ENCODE measurements at regions not wholly inside any gene's neighbourhood (a gene's known extent, or its start where the extent isn't known, plus 50 kb on each side); places are given as distances from the start of the nearest gene placed in this dataset.

GRCh38 chr13:104491916-104492315 is 1425.7 kb upstream of the SLC10A2 start:
- no peaks in the 10 kb centered on the region for H3K4me1 ChIP-seq
- no peak overlapping the region for H3K4me3 ChIP-seq
- H3K9me3 ChIP-seq: no peaks in the 10 kb centered on the region
- H3K36me3 ChIP-seq: no peaks in the 10 kb centered on the region
- H3K27me3 ChIP-seq: no peaks in the 10 kb centered on the region
- TF ChIP-seq POLR2A (IDR thresholded peaks at IDR 0.05; ENCODE audit: low read depth) (no peak), POLR2AphosphoS5 (IDR thresholded peaks at IDR 0.05) (no peak), EP300 (IDR thresholded peaks at IDR 0.05) (no peak), CTCF (IDR thresholded peaks at IDR 0.05) (no peak)
- WGBS: 67% methylated on average over 5 of the region's 5 CpGs
- intact Hi-C loops (cut with DNase I): no loop called here
- H3K27ac ChIP-seq (replicated peaks in 1 of 4): no peak overlapping the region
- DNase-seq (ENCODE audit: extremely low spot score): no peak

DNA sequence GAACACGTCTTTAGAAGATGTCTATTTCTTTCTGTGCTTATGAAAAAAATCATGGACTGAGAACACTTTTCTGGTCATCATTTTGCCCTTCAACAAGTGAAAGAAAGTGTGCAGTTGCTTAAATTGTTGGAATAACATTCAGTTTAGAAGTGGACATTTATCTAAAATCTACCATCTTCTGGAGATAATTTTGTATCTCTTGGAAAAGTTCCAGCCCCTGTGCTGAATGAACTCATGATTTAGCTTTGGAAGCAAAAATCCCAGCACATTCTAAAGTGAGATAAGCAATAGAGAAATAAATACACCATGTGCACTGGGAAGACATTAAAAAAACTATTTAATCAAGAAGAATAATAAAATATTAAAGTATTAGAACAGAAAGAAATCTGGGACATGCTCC is 1420.8 kb upstream of the SLC10A2 start:
- no peak overlapping the region for H3K4me3 ChIP-seq
- DNase-seq (ENCODE audit: extremely low spot score): no peak
- no peak overlapping the region for H3K27ac ChIP-seq (replicated peaks in 1 of 4)
- no peaks in the 10 kb centered on the region for H3K36me3 ChIP-seq
- no peak for TF ChIP-seq EP300 (IDR thresholded peaks at IDR 0.05)
- no peak for TF ChIP-seq POLR2AphosphoS5 (IDR thresholded peaks at IDR 0.05)
- no peak for TF ChIP-seq POLR2A (IDR thresholded peaks at IDR 0.05; ENCODE audit: low read depth)
- TF ChIP-seq CTCF (IDR thresholded peaks at IDR 0.05): no peak
- no peaks in the 10 kb centered on the region for H3K27me3 ChIP-seq
- 44% methylated on average over 1 of the region's 1 CpG for WGBS
- no peaks in the 10 kb centered on the region for H3K9me3 ChIP-seq
- intact Hi-C loops (cut with DNase I): no loop called here
- H3K4me1 ChIP-seq: no peaks in the 10 kb centered on the region

- TF ChIP-seq POLR2AphosphoS5 (IDR thresholded peaks at IDR 0.05) (no peak), EP300 (IDR thresholded peaks at IDR 0.05) (no peak), POLR2A (IDR thresholded peaks at IDR 0.05; ENCODE audit: low read depth) (no peak), CTCF (IDR thresholded peaks at IDR 0.05) (no peak)
- H3K36me3 ChIP-seq: no peaks in the 10 kb centered on the region
- no peaks in the 10 kb centered on the region for H3K27me3 ChIP-seq
- WGBS: 10% methylated on average over 1 of the region's 1 CpG
- no peaks in the 10 kb centered on the region for H3K9me3 ChIP-seq
- no peak for DNase-seq (ENCODE audit: extremely low spot score)
- H3K27ac ChIP-seq (replicated peaks in 1 of 4): no peak overlapping the region
- intact Hi-C loops (cut with DNase I): no loop called here
- H3K4me3 ChIP-seq: no peak overlapping the region
- no peaks in the 10 kb centered on the region for H3K4me1 ChIP-seq
Observed at GRCh38 chr13:104485571-104485970, 1419.4 kb upstream of the SLC10A2 start.

DNA sequence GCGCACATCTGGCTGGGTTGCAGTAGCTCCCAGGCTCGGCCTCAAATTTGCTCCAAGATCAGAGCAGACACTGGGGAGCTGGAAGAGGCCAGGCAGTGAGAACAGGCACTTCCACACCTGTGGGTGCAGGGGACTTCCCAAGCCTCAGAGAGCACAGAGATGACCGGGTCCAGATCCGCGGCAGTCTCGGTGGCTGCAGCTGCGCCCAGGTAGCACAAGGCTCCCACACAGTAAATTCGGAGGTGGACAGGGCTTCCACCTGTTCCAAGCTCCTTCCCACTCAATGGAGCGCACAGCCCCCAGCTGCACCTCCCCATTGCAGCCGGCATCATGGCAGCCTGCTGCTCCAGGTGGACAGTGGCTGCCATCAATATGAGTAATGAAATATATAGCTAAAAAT is 1417.4 kb upstream of the SLC10A2 start:
- Histone ChIP-seq H3K9me3 (peaks cover 0 to 6% (median 0%) of the 10 kb centered on the region in 4 donors), H3K27ac (replicated peaks in 1 of 4) (no peak overlapping the region), H3K36me3 (no peaks in the 10 kb centered on the region), H3K4me1 (no peaks in the 10 kb centered on the region), H3K4me3 (no peak overlapping the region), H3K27me3 (no peaks in the 10 kb centered on the region)
- DNase-seq (ENCODE audit: extremely low spot score): no peak
- intact Hi-C loops (cut with DNase I): no loop called here
- no peak for TF ChIP-seq POLR2A (IDR thresholded peaks at IDR 0.05; ENCODE audit: low read depth)
- no peak for TF ChIP-seq EP300 (IDR thresholded peaks at IDR 0.05)
- TF ChIP-seq POLR2AphosphoS5 (IDR thresholded peaks at IDR 0.05): no peak
- no peak for TF ChIP-seq CTCF (IDR thresholded peaks at IDR 0.05)
- WGBS: 96% methylated on average over 5 of the region's 10 CpGs

GRCh38 chr13:104477261-104477660 is 1411.0 kb upstream of the SLC10A2 start:
- Histone ChIP-seq H3K4me1 (no peaks in the 10 kb centered on the region), H3K9me3 (peaks cover 0 to 6% (median 0%) of the 10 kb centered on the region in 4 donors), H3K27me3 (no peaks in the 10 kb centered on the region), H3K36me3 (no peaks in the 10 kb centered on the region), H3K27ac (replicated peaks in 1 of 4) (no peak overlapping the region), H3K4me3 (no peak overlapping the region)
- intact Hi-C loops (cut with DNase I): no loop called here
- no peak for DNase-seq (ENCODE audit: extremely low spot score)
- TF ChIP-seq POLR2AphosphoS5 (IDR thresholded peaks at IDR 0.05) (no peak), EP300 (IDR thresholded peaks at IDR 0.05) (no peak), CTCF (IDR thresholded peaks at IDR 0.05) (no peak), POLR2A (IDR thresholded peaks at IDR 0.05; ENCODE audit: low read depth) (no peak)
- 94% methylated on average over 2 of the region's 2 CpGs for WGBS

All from esophagus muscularis mucosa (tissue), 4 donors.